ACHN (cell line): ENCODE measurements at regions not wholly inside any gene's neighbourhood (a gene's known extent, or its start where the extent isn't known, plus 50 kb on each side); places are given as distances from the start of the nearest gene placed in this dataset.

Experiments
- DNase-seq: peaks from one replicate; pipeline ENCODE4 v3.0.0-alpha.2; 2015
- in situ Hi-C: cut with HindIII; loops from 2 replicates; pipeline ENCODE4 v1.10.0; 2017; ENCODE audit warnings: low sequenced_read_pairs, low pct_ligation_motif_present, low pct_unique_long_range_greater_than_20kb

- no peak for DNase-seq
- in situ Hi-C loops, result no loop called here
Measured at GRCh38 chr4:123558865-123559264, 162.3 kb downstream of the SPRY1 start.

GRCh38 chr4:123559955-123560871 lies 163.6 kb downstream of the SPRY1 start:
- no peak for DNase-seq
- in situ Hi-C loops, result no loop called here

- in situ Hi-C loops, result no loop called here
- DNase-seq, result no peak
Measured at GRCh38 chr4:123561525-123561924, 164.9 kb downstream of the SPRY1 start.

GRCh38 chr4:123562994-123563750 lies 166.6 kb downstream of the SPRY1 start:
- in situ Hi-C loops, result no loop called here

GRCh38 chr4:123564758-123565346 lies 168.3 kb downstream of the SPRY1 start:
- in situ Hi-C loops, result no loop called here
- DNase-seq, result peak; percentile 77

More at GRCh38 chr4:123562994-123563750, 166.6 kb downstream of the SPRY1 start:
- no peak for DNase-seq

GRCh38 chr4:123568936-123569335 lies 172.3 kb downstream of the SPRY1 start:
- DNase-seq, result no peak
- in situ Hi-C loops, result no loop called here

- in situ Hi-C loops, result no loop called here
- DNase-seq, result no peak
Measured at GRCh38 chr4:123569541-123569940, 172.9 kb downstream of the SPRY1 start.

GRCh38 chr4:123573866-123574508 lies 177.4 kb downstream of the SPRY1 start:
- in situ Hi-C loops, result no loop called here
- DNase-seq, result no peak

GRCh38 chr4:123575291-123575690 lies 178.7 kb downstream of the SPRY1 start:
- no peak for DNase-seq
- in situ Hi-C loops, result no loop called here

GRCh38 chr4:123577225-123577906 lies 180.8 kb downstream of the SPRY1 start:
- in situ Hi-C loops, result no loop called here
- no peak for DNase-seq

GRCh38 chr4:123578276-123579029 lies 181.9 kb downstream of the SPRY1 start:
- in situ Hi-C loops, result no loop called here
- no peak for DNase-seq

GRCh38 chr4:123579961-123580360 lies 183.4 kb downstream of the SPRY1 start:
- DNase-seq, result no peak
- in situ Hi-C loops, result no loop called here

GRCh38 chr4:123580981-123581664 lies 184.5 kb downstream of the SPRY1 start:
- no peak for DNase-seq
- in situ Hi-C loops, result no loop called here

GRCh38 chr4:123581802-123582201 lies 185.2 kb downstream of the SPRY1 start:
- no peak for DNase-seq
- in situ Hi-C loops, result no loop called here

GRCh38 chr4:123583043-123583442 lies 186.4 kb downstream of the SPRY1 start:
- no peak for DNase-seq
- in situ Hi-C loops, result no loop called here

- in situ Hi-C loops, result no loop called here
- no peak for DNase-seq
Measured at GRCh38 chr4:123585111-123585510, 188.5 kb downstream of the SPRY1 start.

- no peak for DNase-seq
- in situ Hi-C loops, result no loop called here
Measured at GRCh38 chr4:123587983-123588494, 191.4 kb downstream of the SPRY1 start.
